Loucy (cell line): ENCODE measurements at regions not wholly inside any gene's neighbourhood (a gene's known extent, or its start where the extent isn't known, plus 50 kb on each side); places are given as distances from the start of the nearest gene placed in this dataset.

Experiments
- EZH2phosphoT487 ChIP-seq: fragments of 200-600 bp; IDR thresholded peaks from 2 replicates; pipeline ENCODE4 v1.6.1; 2018; ENCODE audit warnings: antibody characterized with exemption, mild to moderate bottlenecking, moderate library complexity, borderline replicate concordance
- TF ChIP-seq, protein P1 (sequence below): fragments of 200-600 bp; sonication (generic); conservative IDR thresholded peaks from 2 replicates; pipeline ENCODE4 v1.5.1; 2014; ENCODE audit warnings: mild to moderate bottlenecking, antibody characterized with exemption, low read length

DNA sequence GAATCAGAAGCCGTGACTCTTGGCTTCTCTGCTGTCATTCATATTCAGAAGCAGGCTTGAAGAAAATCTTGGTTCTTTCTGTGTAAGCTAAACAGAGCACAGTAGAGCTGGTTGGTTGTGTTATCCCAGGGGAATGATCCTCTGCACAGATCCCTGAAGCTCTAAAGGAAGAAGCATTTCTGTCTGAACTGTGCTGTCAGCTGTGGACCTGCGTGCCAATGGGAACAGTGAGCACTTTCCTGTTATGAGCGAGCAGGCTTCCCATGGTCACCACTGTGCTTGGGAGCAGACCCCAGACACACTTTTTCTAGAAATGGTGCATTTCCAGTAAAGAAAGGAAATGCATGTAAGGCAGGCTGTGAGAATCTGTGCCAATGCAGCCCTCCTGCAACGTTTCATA is 490.2 kb downstream of the EPM2A start:
- TF ChIP-seq, protein P1, sequence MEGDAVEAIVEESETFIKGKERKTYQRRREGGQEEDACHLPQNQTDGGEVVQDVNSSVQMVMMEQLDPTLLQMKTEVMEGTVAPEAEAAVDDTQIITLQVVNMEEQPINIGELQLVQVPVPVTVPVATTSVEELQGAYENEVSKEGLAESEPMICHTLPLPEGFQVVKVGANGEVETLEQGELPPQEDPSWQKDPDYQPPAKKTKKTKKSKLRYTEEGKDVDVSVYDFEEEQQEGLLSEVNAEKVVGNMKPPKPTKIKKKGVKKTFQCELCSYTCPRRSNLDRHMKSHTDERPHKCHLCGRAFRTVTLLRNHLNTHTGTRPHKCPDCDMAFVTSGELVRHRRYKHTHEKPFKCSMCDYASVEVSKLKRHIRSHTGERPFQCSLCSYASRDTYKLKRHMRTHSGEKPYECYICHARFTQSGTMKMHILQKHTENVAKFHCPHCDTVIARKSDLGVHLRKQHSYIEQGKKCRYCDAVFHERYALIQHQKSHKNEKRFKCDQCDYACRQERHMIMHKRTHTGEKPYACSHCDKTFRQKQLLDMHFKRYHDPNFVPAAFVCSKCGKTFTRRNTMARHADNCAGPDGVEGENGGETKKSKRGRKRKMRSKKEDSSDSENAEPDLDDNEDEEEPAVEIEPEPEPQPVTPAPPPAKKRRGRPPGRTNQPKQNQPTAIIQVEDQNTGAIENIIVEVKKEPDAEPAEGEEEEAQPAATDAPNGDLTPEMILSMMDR, result no peak
- no peak for TF ChIP-seq EZH2phosphoT487
